Fibroblast of the aortic adventitia (primary cell): ENCODE measurements at regions not wholly inside any gene's neighbourhood (a gene's known extent, or its start where the extent isn't known, plus 50 kb on each side); places are given as distances from the start of the nearest gene placed in this dataset.

Experiments
- DNase-seq: peaks from one replicate; pipeline ENCODE4 v3.0.0-alpha.2; 2010; ENCODE audit warnings: low read depth
- H3K4me3 ChIP-seq: 2 replicates; pipeline ENCODE4 v1.5.1; 2011; ENCODE audit warnings: low read depth, mild to moderate bottlenecking, control low read depth, low read length, moderate library complexity
- TF ChIP-seq, protein P1 (sequence below): IDR thresholded peaks from 2 replicates; pipeline ENCODE4 v1.5.1; 2011; ENCODE audit warnings: mild to moderate bottlenecking, low read length, control low read depth, inconsistent platforms; ENCODE audit not compliant: insufficient read depth

DNA sequence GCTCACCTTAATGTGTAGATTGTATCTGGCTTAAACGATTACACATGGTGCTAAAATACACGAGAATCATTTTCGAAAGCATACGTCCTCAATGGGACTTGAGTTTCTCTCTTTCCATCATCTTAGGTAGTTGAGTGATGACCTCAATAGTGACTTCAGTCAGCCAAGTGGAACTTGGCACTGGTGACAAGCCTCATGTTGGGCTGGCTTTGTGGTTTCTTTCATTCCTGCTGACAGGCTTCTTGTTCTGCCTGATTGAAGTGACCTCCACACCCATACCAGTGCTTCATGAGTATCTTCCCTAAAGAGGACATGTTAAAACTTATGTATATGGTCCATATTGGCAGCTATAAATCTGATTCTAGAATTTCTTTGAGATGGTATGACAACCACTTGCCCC, 159.1 kb upstream of the WDR1 start:
- no peak overlapping the region for H3K4me3 ChIP-seq
- DNase-seq = no peak
- TF ChIP-seq, protein P1, sequence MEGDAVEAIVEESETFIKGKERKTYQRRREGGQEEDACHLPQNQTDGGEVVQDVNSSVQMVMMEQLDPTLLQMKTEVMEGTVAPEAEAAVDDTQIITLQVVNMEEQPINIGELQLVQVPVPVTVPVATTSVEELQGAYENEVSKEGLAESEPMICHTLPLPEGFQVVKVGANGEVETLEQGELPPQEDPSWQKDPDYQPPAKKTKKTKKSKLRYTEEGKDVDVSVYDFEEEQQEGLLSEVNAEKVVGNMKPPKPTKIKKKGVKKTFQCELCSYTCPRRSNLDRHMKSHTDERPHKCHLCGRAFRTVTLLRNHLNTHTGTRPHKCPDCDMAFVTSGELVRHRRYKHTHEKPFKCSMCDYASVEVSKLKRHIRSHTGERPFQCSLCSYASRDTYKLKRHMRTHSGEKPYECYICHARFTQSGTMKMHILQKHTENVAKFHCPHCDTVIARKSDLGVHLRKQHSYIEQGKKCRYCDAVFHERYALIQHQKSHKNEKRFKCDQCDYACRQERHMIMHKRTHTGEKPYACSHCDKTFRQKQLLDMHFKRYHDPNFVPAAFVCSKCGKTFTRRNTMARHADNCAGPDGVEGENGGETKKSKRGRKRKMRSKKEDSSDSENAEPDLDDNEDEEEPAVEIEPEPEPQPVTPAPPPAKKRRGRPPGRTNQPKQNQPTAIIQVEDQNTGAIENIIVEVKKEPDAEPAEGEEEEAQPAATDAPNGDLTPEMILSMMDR = no peak

DNA sequence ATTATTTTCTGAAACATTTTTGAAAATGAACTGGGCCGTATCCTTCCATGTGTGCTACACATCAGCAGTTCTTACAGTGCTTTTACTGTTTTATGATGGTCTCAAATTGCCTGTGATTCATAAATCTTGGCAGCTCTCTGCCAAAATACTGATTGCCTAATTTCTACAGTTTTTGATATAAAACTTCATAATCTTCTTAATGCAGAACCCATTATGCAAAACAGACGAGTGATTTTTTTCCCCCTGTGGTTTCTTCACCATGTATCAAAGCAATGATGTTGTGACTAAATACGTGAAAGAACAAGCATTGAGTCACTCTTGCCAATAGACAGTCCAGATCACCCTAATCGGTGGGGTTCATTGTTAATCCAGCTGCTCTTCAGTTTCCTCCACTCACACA, 156.4 kb upstream of the WDR1 start:
- no peak overlapping the region for H3K4me3 ChIP-seq
- peak; percentile 81 for DNase-seq
- TF ChIP-seq, protein P1 = no peak

DNA sequence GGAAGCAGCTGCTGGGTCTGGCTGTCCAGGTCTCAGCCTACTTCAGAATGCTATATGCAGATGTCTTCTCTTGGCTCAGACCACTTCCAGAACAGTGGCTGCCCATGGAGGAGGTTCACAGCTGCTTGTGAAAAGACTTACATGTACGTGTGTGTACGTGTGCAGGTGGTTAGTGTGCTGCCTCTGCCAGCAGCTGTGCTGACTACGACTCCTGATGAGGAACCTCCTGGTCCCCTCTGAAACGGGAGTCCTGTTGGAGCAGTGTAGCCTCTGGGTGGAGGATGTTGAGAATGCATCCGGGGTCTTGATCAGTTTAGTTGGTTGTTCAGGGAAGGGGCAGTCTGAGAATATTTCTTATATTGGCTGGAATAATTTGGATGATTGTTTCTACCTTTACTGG, 155.9 kb upstream of the WDR1 start:
- no peak for DNase-seq
- H3K4me3 ChIP-seq = no peak overlapping the region
- TF ChIP-seq, protein P1 = no peak

DNA sequence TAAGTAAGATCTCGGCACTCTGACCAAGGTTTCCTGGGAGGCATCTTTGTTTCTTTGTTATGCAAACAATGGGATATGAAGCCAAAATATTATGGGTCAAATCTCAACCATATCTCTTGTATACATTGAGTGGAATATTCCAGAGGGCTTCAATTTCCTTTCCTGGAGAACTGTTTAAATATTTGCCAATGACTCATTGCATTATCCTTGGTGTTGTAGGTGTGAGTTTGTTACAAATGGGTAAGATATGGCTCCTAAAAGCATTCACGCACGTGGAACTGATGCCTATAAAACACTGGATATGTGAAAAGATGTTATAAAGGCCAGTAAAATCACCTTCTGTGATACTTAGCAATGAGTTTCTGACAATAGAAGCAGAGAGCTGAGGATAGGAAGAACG, 150.5 kb upstream of the WDR1 start:
- DNase-seq = no peak
- TF ChIP-seq, protein P1 = no peak
- no peak overlapping the region for H3K4me3 ChIP-seq

DNA sequence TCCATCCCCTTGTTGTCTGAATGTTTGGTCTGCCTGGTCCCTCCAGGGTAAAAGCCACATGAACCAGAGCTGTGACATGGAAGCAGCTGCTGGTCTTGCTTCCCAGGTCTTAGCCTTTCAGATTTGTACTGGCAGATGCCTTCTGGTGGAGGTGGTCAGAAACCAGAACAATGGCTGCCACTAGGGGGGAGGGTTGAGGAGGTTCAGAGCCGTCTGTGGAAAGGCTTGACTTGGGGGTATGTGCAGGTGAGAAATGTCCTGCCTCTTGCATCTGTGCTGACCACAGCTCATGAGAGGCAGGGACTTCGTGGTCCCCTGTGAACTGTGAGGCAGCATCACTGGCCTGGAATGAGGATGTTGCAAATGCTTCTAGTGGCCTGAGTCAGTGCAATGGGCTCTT, 144.2 kb upstream of the WDR1 start:
- no peak for DNase-seq
- TF ChIP-seq, protein P1 = no peak
- no peak overlapping the region for H3K4me3 ChIP-seq

DNA sequence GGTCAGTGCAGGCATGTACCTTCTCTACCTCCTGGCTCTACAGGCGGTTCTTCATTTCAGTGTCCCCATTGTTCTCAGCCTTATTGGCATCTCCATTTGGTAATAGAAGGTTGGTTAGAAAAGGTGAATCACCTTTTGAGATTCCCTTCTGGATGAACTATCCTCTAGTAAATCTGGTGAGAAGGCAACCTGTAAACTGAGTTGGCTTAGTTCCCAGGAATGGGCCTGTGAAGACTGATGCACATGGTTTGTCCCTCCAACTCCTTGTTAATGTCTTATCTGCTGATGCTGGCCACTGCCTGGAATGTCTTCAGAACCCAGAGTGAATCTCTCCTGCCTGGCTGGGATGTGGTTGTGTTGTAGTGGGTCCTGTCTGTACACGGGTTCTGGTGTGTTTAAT, 143.4 kb upstream of the WDR1 start:
- H3K4me3 ChIP-seq = no peak overlapping the region
- no peak for DNase-seq
- TF ChIP-seq, protein P1 = no peak

DNA sequence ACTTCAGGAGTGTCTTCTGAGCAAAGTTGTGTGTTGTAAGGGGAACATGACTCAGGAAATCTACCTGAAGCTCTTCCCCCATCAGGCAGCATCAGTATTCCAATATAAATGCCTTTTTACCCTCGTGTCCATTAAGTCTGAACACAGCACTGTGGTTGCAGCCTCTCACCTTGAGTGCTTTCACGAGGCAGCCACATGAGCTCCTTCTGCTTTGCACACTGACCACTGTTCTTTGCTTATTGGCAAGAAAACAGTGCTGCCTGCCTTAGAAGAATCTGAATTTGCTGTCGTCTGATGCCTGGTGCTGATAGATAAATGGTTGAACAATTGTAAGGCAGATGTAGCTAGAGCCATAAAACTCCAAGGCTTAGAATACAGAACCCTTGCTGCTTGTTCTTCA, 139.6 kb upstream of the WDR1 start:
- TF ChIP-seq, protein P1 = no peak
- no peak for DNase-seq
- no peak overlapping the region for H3K4me3 ChIP-seq
